Naive thymus-derived CD4-positive, alpha-beta T cell (primary cell): ENCODE measurements at regions not wholly inside any gene's neighbourhood (a gene's known extent, or its start where the extent isn't known, plus 50 kb on each side); places are given as distances from the start of the nearest gene placed in this dataset.

Experiments
- ATAC-seq: fragments of 150-1000 bp; cut with Tn5 transposase; 2 replicates; pipeline ENCODE4 v1.10.0; 2021; ENCODE audit warnings: mild to moderate bottlenecking, moderate library complexity
- CTCF ChIA-PET: fragments of 350-600 bp; sonication (Branson Sonifier 250); formaldehyde crosslinking; loops from one replicate; lab custom pipeline; 2021; ENCODE audit warnings: antibody characterized with exemption; lab: Charles Lee
- POLR2A ChIA-PET: fragments of 350-600 bp; sonication (Branson Sonifier 250); formaldehyde crosslinking; loops from one replicate; lab custom pipeline; 2021; ENCODE audit warnings: antibody characterized with exemption, inconsistent platforms; lab: Charles Lee
- DNase-seq, 9 donors: peaks; one replicate each; pipeline versions ENCODE4 v3.0.0 to v3.0.0-alpha.2; 2020 to 2022; ENCODE audit warnings: mixed read lengths in 1 of 9
- H3K27ac ChIP-seq: one replicate; pipeline ENCODE4 v1.7.0; 2013; ENCODE audit warnings: mild to moderate bottlenecking, low read depth, low read length, moderate library complexity
- H3K27me3 ChIP-seq, 2 donors: one replicate each; pipeline ENCODE4 v1.7.0; 2013; ENCODE audit warnings: low read length in 2 of 2, mild to moderate bottlenecking in 2 of 2, moderate library complexity in 2 of 2; ENCODE audit not compliant: control insufficient read depth in 2 of 2, insufficient read depth in 2 of 2
- H3K36me3 ChIP-seq, 3 experiments: 1 replicate in 2 of 3; 2 replicates in 1 of 3; pipeline ENCODE4 v1.7.0; 2013; ENCODE audit warnings: low read length in 3 of 3, mild to moderate bottlenecking in 3 of 3, moderate library complexity in 1 of 3; ENCODE audit not compliant: insufficient read depth in 3 of 3, control insufficient read depth in 2 of 3
- H3K4me1 ChIP-seq, 2 donors: one replicate each; pipeline ENCODE4 v1.7.0; 2013; ENCODE audit warnings: low read length in 2 of 2, mild to moderate bottlenecking in 2 of 2, moderate library complexity in 1 of 2; ENCODE audit not compliant: control insufficient read depth in 2 of 2, insufficient read depth in 2 of 2
- H3K4me3 ChIP-seq: 2 replicates; pipeline ENCODE4 v1.7.0; 2013; ENCODE audit warnings: mild to moderate bottlenecking, low read length
- H3K9me3 ChIP-seq, 3 experiments: 1 replicate in 2 of 3; 2 replicates in 1 of 3; pipeline ENCODE4 v1.7.0; 2013; ENCODE audit warnings: low read length in 3 of 3; ENCODE audit not compliant: control insufficient read depth in 2 of 3
- H3K27ac Mint-ChIP-seq, 9 donors: one replicate each; pipeline ENCODE4 v1.8.0; 2020 to 2022; ENCODE audit warnings: mixed read lengths in 9 of 9, mild to moderate bottlenecking in 8 of 9, moderate library complexity in 5 of 9, inconsistent platforms in 2 of 9
- H3K27me3 Mint-ChIP-seq, 5 donors: one replicate each; pipeline ENCODE4 v1.8.0; 2021 to 2022; ENCODE audit warnings: mixed read lengths in 5 of 5, mild to moderate bottlenecking in 1 of 5
- H3K36me3 Mint-ChIP-seq, 5 donors: one replicate each; pipeline ENCODE4 v1.8.0; 2020 to 2022; ENCODE audit warnings: mixed read lengths in 5 of 5, mild to moderate bottlenecking in 3 of 5, inconsistent platforms in 1 of 5
- H3K4me1 Mint-ChIP-seq, 7 donors: one replicate each; pipeline ENCODE4 v1.8.0; 2020 to 2022; ENCODE audit warnings: mixed read lengths in 7 of 7, mild to moderate bottlenecking in 3 of 7, inconsistent platforms in 1 of 7
- H3K4me3 Mint-ChIP-seq, 10 donors: one replicate each; pipeline ENCODE4 v1.8.0; 2020 to 2022; ENCODE audit warnings: mild to moderate bottlenecking in 10 of 10, mixed read lengths in 10 of 10, moderate library complexity in 6 of 10, inconsistent platforms in 2 of 10
- H3K9me3 Mint-ChIP-seq, 11 donors: one replicate each; pipeline ENCODE4 v1.8.0; 2020 to 2022; ENCODE audit warnings: mixed read lengths in 11 of 11, mild to moderate bottlenecking in 4 of 11, inconsistent platforms in 1 of 11, moderate library complexity in 1 of 11
- intact Hi-C, 2 donors: fragments of 100-400 bp; cut with micrococcal nuclease; formaldehyde crosslinking; loops; one replicate each; pipeline ENCODE4 v1.15.1; 2023

GRCh38 chr2:234828382-234829073 is 123.3 kb upstream of the SH3BP4 start:
- H3K4me3 Mint-ChIP-seq = no peak overlapping the region
- no peak for DNase-seq
- ChIA-PET POLR2A (no interaction called here), CTCF (no interaction called here)
- H3K27me3 Mint-ChIP-seq = peaks cover 0 to 10% (median 3%) of the 10 kb centered on the region in 5 donors
- Histone ChIP-seq H3K4me3 (no peak overlapping the region), H3K27ac (no peak overlapping the region), H3K9me3 (no peaks in the 10 kb centered on the region), H3K4me1 (no peaks in the 10 kb centered on the region), H3K27me3 (no peaks in the 10 kb centered on the region), H3K36me3 (no peaks in the 10 kb centered on the region)
- no peaks in the 10 kb centered on the region for H3K4me1 Mint-ChIP-seq
- intact Hi-C loops = no loop called here
- H3K36me3 Mint-ChIP-seq = no peaks in the 10 kb centered on the region
- ATAC-seq = no peak
- H3K9me3 Mint-ChIP-seq = peaks cover 0 to 3% (median 0%) of the 10 kb centered on the region in 11 donors
- no peak overlapping the region for H3K27ac Mint-ChIP-seq

GRCh38 chr2:234827096-234827860 is 124.5 kb upstream of the SH3BP4 start:
- Histone ChIP-seq H3K36me3 (no peaks in the 10 kb centered on the region), H3K27ac (no peak overlapping the region), H3K27me3 (no peaks in the 10 kb centered on the region), H3K4me1 (no peaks in the 10 kb centered on the region), H3K9me3 (no peaks in the 10 kb centered on the region), H3K4me3 (no peak overlapping the region)
- H3K27me3 Mint-ChIP-seq = peaks cover 0 to 10% (median 3%) of the 10 kb centered on the region in 5 donors
- H3K9me3 Mint-ChIP-seq = peaks cover 0 to 3% (median 0%) of the 10 kb centered on the region in 11 donors
- no peak overlapping the region for H3K27ac Mint-ChIP-seq
- H3K4me1 Mint-ChIP-seq = no peaks in the 10 kb centered on the region
- ATAC-seq (no peak), DNase-seq (no peak)
- POLR2A ChIA-PET = no interaction called here
- CTCF ChIA-PET = no interaction called here
- no peak overlapping the region for H3K4me3 Mint-ChIP-seq
- H3K36me3 Mint-ChIP-seq = no peaks in the 10 kb centered on the region
- intact Hi-C loops = no loop called here

- intact Hi-C loops = no loop called here
- Mint-ChIP-seq H3K36me3 (no peaks in the 10 kb centered on the region), H3K9me3 (peaks cover 0 to 3% (median 0%) of the 10 kb centered on the region in 11 donors), H3K27ac (no peak overlapping the region), H3K4me3 (no peak overlapping the region), H3K4me1 (no peaks in the 10 kb centered on the region), H3K27me3 (peaks cover 0 to 10% (median 3%) of the 10 kb centered on the region in 5 donors)
- POLR2A ChIA-PET = no interaction called here
- Histone ChIP-seq H3K4me3 (no peak overlapping the region), H3K9me3 (no peaks in the 10 kb centered on the region), H3K27me3 (no peaks in the 10 kb centered on the region), H3K36me3 (no peaks in the 10 kb centered on the region), H3K4me1 (no peaks in the 10 kb centered on the region), H3K27ac (no peak overlapping the region)
- ATAC-seq = no peak
- CTCF ChIA-PET = no interaction called here
- no peak for DNase-seq
These were observed 125.1 kb upstream of the SH3BP4 start for GRCh38 chr2:234826681-234827080.

GRCh38 chr2:234825616-234826015 is 126.2 kb upstream of the SH3BP4 start:
- Mint-ChIP-seq H3K27ac (no peak overlapping the region), H3K36me3 (no peaks in the 10 kb centered on the region), H3K4me3 (no peak overlapping the region), H3K4me1 (no peaks in the 10 kb centered on the region), H3K9me3 (no peaks in the 10 kb centered on the region), H3K27me3 (peaks cover 0 to 6% (median 4%) of the 10 kb centered on the region in 5 donors)
- DNase-seq (no peak), ATAC-seq (no peak)
- Histone ChIP-seq H3K27ac (no peak overlapping the region), H3K9me3 (no peaks in the 10 kb centered on the region), H3K4me1 (no peaks in the 10 kb centered on the region), H3K4me3 (no peak overlapping the region), H3K36me3 (no peaks in the 10 kb centered on the region), H3K27me3 (no peaks in the 10 kb centered on the region)
- ChIA-PET POLR2A (no interaction called here), CTCF (no interaction called here)
- intact Hi-C loops = no loop called here

GRCh38 chr2:234823877-234824376 is 127.9 kb upstream of the SH3BP4 start:
- Mint-ChIP-seq H3K27me3 (peaks cover 0 to 6% (median 4%) of the 10 kb centered on the region in 5 donors), H3K9me3 (no peaks in the 10 kb centered on the region), H3K4me1 (no peaks in the 10 kb centered on the region), H3K36me3 (no peaks in the 10 kb centered on the region), H3K4me3 (no peak overlapping the region), H3K27ac (no peak overlapping the region)
- intact Hi-C loops = no loop called here
- ATAC-seq (no peak), DNase-seq (no peak)
- H3K27me3 ChIP-seq = no peaks in the 10 kb centered on the region
- H3K36me3 ChIP-seq = no peaks in the 10 kb centered on the region
- H3K27ac ChIP-seq = no peak overlapping the region
- no peak overlapping the region for H3K4me3 ChIP-seq
- no peaks in the 10 kb centered on the region for H3K9me3 ChIP-seq
- no peaks in the 10 kb centered on the region for H3K4me1 ChIP-seq
- ChIA-PET CTCF (no interaction called here), POLR2A (no interaction called here)

DNA sequence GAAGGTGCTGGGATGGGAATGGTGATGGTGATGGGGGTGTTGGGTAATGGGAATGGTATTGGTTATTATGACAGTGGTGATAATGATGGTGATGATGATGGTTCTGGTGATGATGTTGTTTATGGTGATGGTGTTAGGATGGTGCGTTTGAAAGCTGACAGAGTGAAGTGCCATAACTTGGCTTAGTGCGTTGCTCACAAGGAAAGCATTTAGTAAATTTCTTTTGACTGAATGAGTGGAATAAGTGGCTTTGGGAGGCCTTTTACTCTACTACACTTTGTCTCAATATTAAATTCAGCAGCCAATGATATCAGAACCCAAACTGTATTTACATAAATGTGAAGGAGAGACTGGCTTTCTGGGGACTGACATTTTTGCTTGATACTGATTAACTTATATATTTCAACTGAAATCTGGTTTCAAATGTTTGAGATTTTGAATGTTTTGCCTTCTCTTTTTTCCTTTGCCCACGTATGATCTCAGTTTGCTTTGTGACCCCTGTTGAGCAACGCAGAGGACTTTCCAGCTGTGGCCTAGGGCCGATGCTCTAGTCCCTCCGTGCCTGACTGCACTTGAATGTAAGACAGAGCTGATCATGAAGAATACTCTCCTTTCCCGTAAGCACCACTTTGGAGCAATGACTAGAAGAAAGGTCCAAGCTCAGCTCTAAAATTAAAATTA is 128.5 kb upstream of the SH3BP4 start:
- Mint-ChIP-seq H3K4me1 (no peaks in the 10 kb centered on the region), H3K9me3 (no peaks in the 10 kb centered on the region), H3K27ac (no peak overlapping the region), H3K36me3 (no peaks in the 10 kb centered on the region), H3K4me3 (no peak overlapping the region), H3K27me3 (peaks cover 0 to 9% (median 6%) of the 10 kb centered on the region in 5 donors)
- ChIA-PET POLR2A (no interaction called here), CTCF (no interaction called here)
- Histone ChIP-seq H3K36me3 (no peaks in the 10 kb centered on the region), H3K27me3 (no peaks in the 10 kb centered on the region), H3K4me1 (no peaks in the 10 kb centered on the region), H3K4me3 (no peak overlapping the region), H3K9me3 (no peaks in the 10 kb centered on the region), H3K27ac (no peak overlapping the region)
- DNase-seq = no peak
- intact Hi-C loops = no loop called here
- ATAC-seq = no peak
